IPS DF 6.9 (cell line): ENCODE measurements at regions not wholly inside any gene's neighbourhood (a gene's known extent, or its start where the extent isn't known, plus 50 kb on each side); places are given as distances from the start of the nearest gene placed in this dataset.

Source experiments
- DNase-seq: peaks from one replicate; pipeline ENCODE4 v3.0.0-alpha.2; 2013; ENCODE audit warnings: low read depth, low spot score
- H3K27ac ChIP-seq: one replicate; pipeline ENCODE4 v1.5.1; 2013; ENCODE audit warnings: low read length, control low read depth
- H3K27me3 ChIP-seq: 2 replicates; pipeline ENCODE4 v1.6.1; 2013; ENCODE audit warnings: mild to moderate bottlenecking, low read length; ENCODE audit not compliant: control insufficient read depth, insufficient read depth
- H3K36me3 ChIP-seq: 2 replicates; pipeline ENCODE4 v1.6.1; 2013; ENCODE audit warnings: low read length; ENCODE audit not compliant: control insufficient read depth, insufficient read depth
- H3K4me1 ChIP-seq: 2 replicates; pipeline ENCODE4 v1.6.1; 2013; ENCODE audit warnings: low read length; ENCODE audit not compliant: control insufficient read depth, insufficient read depth
- H3K4me3 ChIP-seq: 2 replicates; pipeline ENCODE4 v1.5.1; 2013; ENCODE audit warnings: mild to moderate bottlenecking, low read length
- H3K9me3 ChIP-seq: 2 replicates; pipeline ENCODE4 v1.6.1; 2013; ENCODE audit warnings: low read length, inconsistent platforms; ENCODE audit not compliant: control insufficient read depth, insufficient read depth
- whole genome bisulfite sequencing: extraction: QIAGEN DNeasy Blood & Tissue Kit; methylation state at CpG from one replicate; pipeline ENCODE4 v1.1.7; 2013; ENCODE audit warnings: mixed read lengths, missing lambda C conversion rate; ENCODE audit not compliant: insufficient read length, insufficient coverage; 5-methylcytosine and 5-hydroxymethylcytosine counted together

DNA sequence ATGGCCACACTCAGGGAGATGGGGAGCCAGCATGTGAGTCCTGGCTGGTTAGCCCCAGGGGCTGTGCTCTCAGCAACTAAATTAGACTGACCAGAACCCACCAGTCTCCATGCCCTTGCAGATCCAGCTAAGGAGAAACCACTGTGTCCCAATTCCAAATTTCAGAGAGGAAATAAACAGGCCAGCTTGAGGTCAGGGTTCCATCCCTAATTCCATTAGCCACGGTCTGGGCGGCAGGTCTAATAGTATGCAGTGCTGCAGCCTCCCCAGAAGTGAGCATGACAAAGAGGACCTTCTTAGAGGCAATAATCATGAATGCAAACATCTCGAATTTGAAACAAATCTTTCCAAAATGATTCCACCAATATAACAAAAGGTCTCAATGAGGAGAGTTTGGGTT is 671.2 kb downstream of the BCL11A start:
- no CpG with 5 or more reads among the region's 3 CpGs for WGBS
- H3K36me3 ChIP-seq = no peaks in the 10 kb centered on the region
- no peaks in the 10 kb centered on the region for H3K9me3 ChIP-seq
- no peak for DNase-seq
- no peak overlapping the region for H3K4me3 ChIP-seq
- H3K27me3 ChIP-seq = no peaks in the 10 kb centered on the region
- no peak overlapping the region for H3K27ac ChIP-seq
- no peaks in the 10 kb centered on the region for H3K4me1 ChIP-seq

DNA sequence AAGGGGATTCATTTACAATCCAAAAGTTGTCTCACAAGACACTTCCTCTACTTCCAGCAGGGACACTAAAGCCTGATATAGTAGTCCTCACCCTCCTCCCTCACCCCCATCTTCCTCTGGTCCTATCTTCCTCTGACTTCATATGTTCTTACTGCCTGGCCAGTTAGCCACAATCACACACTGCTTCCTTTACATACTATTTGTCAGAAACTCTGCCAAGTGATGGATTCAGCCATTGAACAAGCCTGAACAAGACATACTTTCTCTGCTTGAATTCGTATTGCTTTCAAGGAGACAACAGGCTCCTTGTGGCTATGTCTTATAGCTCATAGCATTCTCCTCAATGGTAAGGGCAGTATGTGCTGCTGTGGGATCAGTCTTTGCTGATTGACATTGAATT is 672.2 kb downstream of the BCL11A start:
- Histone ChIP-seq H3K4me3 (no peak overlapping the region), H3K36me3 (no peaks in the 10 kb centered on the region), H3K27me3 (no peaks in the 10 kb centered on the region), H3K9me3 (no peaks in the 10 kb centered on the region), H3K27ac (no peak overlapping the region), H3K4me1 (no peaks in the 10 kb centered on the region)
- WGBS = no CpG with 5 or more reads among the region's 1 CpG
- DNase-seq = no peak

DNA sequence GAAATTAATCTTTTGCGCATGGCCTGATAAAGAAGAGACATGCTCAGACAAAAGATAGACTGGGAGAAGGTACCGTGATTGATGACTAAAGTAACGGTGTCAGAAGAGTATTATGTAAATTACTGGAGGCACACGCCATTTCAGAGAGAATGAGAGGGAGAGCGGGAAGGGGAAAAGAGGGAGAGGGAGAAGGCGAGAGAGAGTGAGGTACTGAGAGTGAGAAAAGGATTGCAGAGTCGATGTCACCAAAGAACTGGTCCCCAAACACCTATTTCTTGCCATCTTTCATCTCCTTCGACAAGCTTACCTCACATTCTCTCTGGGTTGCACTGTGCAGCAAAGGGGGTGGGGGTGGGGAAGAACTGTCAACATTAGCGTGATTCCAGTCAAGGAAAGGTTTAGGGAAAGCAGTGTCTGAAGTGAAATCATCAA is 673.7 kb downstream of the BCL11A start:
- Histone ChIP-seq H3K4me1 (peaks cover 5% of the 10 kb centered on the region), H3K9me3 (no peaks in the 10 kb centered on the region), H3K27ac (no peak overlapping the region), H3K36me3 (no peaks in the 10 kb centered on the region), H3K27me3 (no peaks in the 10 kb centered on the region), H3K4me3 (no peak overlapping the region)
- 100% methylated on average over 2 of the region's 9 CpGs for WGBS
- DNase-seq = no peak

DNA sequence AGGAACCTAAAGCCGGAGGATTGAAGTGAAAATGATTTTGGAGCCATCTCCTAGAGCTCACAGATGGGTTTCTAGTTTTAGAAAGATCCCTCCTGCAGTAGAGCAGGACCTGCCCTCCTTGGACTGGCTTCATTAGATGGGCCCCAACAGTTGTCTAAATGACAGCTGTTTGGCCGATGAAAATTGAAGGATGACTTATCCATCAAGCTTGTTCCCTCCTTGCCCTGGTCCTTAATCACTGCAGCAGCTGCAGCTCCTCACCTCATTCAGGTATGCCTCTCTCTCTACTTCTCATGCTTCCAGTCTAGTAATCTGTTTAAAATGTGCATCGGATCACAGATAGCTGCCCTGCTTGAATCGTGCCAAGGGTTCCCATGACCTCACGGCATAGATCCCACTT is 677.6 kb downstream of the BCL11A start:
- no peak overlapping the region for H3K4me3 ChIP-seq
- no CpG with 5 or more reads among the region's 5 CpGs for WGBS
- H3K27ac ChIP-seq = no peak overlapping the region
- DNase-seq = no peak
- H3K36me3 ChIP-seq = no peaks in the 10 kb centered on the region
- H3K4me1 ChIP-seq = peaks cover 6% of the 10 kb centered on the region
- no peaks in the 10 kb centered on the region for H3K27me3 ChIP-seq
- H3K9me3 ChIP-seq = no peaks in the 10 kb centered on the region

DNA sequence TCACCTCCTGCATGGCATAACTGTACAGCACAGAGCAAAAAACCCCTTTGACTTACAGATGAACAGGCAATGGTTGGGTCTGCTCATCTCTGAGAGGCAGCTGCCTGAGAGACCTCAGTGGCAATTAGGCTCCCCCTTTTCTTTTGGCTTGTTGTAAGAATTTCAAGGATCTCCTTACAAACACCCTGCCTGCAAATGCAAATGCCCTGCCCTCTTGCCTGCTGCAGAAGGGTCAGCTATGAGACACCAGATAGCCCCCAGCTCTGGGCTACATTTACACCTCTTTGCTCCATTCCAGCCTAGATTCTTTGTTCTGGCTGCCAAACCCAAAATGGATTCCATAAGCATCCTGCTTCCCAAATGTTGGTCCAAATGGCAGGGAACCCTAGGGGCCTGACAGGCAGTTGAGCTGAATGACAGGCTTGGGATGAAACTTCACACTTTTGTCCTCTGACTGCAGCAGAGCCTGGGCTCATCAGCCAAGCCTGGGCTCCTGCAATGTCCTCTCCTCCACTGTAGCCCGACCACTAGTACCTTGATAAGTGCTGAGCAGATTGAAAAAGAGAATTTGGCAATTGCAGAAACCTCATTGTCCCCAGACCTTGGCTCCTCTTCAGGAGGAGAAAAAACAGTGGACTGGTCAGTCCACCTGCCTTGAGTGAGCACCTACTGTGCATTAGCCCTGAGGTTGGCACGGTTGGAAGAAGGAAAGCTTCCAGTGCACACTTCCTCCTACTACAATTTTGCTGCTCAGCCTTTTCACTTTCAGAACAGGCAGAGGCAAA is 678.3 kb downstream of the BCL11A start:
- no peak for DNase-seq
- no peak overlapping the region for H3K27ac ChIP-seq
- no peak overlapping the region for H3K4me3 ChIP-seq
- no peaks in the 10 kb centered on the region for H3K9me3 ChIP-seq
- H3K36me3 ChIP-seq = no peaks in the 10 kb centered on the region
- H3K4me1 ChIP-seq = peaks cover 6% of the 10 kb centered on the region
- H3K27me3 ChIP-seq = no peaks in the 10 kb centered on the region
- no CpG with 5 or more reads among the region's 2 CpGs for WGBS

DNA sequence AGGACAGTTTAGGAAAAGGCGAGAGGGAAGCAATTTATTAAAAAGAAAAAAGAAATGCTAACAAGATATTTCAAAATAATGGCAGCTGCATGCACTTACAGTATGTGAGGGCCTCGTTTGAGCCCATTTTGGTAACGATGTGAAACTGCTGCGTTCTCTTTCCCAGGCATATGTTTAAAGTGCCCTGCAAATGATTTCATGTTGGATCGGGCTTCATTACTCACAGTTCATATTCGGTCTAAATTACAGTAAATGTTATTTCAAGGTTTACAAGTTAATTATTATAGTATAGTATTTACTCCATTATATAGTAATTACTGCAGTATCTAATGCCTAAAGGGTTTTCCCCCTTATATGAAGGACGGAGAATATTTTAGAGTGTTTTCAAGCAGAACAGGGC is 679.1 kb downstream of the BCL11A start:
- no peaks in the 10 kb centered on the region for H3K9me3 ChIP-seq
- WGBS = no CpG with 5 or more reads among the region's 7 CpGs
- H3K36me3 ChIP-seq = no peaks in the 10 kb centered on the region
- H3K4me3 ChIP-seq = no peak overlapping the region
- no peaks in the 10 kb centered on the region for H3K27me3 ChIP-seq
- no peak for DNase-seq
- peaks cover 6% of the 10 kb centered on the region for H3K4me1 ChIP-seq
- no peak overlapping the region for H3K27ac ChIP-seq

DNA sequence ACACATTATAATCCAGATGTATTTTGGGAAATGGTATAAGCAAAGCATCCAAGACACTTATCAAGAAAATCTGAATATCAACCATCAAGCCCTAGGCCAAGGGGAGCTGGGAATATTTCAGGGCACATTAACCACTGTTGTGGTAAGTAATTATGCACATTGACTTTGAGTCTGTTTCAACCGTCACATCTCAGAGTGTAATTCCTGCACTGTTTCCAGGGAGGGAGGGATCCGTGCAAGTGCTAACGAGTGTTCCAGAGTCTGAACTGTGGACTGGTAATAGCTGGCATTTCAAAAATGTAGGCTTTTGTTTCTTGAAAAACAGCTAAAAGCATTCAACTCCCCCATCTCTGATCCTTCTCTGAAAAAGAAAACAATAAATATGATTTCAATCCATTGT is 681.6 kb downstream of the BCL11A start:
- no peak for DNase-seq
- Histone ChIP-seq H3K9me3 (no peaks in the 10 kb centered on the region), H3K27ac (no peak overlapping the region), H3K4me3 (no peak overlapping the region), H3K4me1 (peaks cover 6% of the 10 kb centered on the region), H3K36me3 (no peaks in the 10 kb centered on the region), H3K27me3 (no peaks in the 10 kb centered on the region)
- no CpG with 5 or more reads among the region's 3 CpGs for WGBS

DNA sequence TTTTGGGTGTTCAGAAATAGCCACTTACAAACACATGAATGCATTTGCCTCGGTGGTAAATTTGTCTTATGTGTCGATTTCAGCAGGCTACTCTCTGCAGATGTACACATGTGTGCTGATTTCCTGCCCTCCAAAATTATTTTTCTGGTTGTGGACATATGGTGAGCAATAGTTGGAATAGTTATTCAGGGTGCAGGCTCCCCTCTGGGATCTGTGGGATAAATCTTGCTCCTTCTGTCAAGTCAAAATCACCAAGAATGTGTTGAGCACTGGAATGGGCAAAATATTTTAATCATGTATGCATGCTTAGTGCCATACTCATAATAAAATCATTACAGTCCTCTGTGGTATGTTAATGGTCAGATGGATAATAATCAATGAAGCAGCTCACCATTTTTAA is 684.5 kb downstream of the BCL11A start:
- H3K4me3 ChIP-seq = no peak overlapping the region
- no peaks in the 10 kb centered on the region for H3K27me3 ChIP-seq
- no CpG with 5 or more reads among the region's 2 CpGs for WGBS
- H3K36me3 ChIP-seq = no peaks in the 10 kb centered on the region
- DNase-seq = no peak
- no peak overlapping the region for H3K27ac ChIP-seq
- no peaks in the 10 kb centered on the region for H3K4me1 ChIP-seq
- no peaks in the 10 kb centered on the region for H3K9me3 ChIP-seq

DNA sequence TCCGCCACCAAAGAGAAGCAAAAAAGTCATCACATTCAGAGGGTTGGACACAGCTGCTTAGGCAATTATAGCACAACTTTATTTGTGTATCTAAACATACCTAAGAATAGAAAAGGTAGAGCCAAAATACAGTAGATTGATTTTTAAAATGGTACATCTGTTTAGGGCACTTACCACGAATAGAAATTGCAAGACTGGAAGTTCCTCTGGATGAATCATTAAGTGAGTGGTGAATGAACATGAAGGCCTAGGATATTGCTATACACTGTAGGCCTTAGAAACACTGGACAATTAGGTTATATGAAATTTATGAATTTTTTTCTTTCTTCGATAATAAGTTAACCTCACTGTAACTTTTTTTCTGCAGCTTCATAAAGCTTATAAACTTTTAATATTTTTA is 687.0 kb downstream of the BCL11A start:
- DNase-seq = no peak
- H3K4me3 ChIP-seq = no peak overlapping the region
- no peaks in the 10 kb centered on the region for H3K27me3 ChIP-seq
- H3K36me3 ChIP-seq = no peaks in the 10 kb centered on the region
- no CpG with 5 or more reads among the region's 3 CpGs for WGBS
- H3K27ac ChIP-seq = no peak overlapping the region
- no peaks in the 10 kb centered on the region for H3K4me1 ChIP-seq
- no peaks in the 10 kb centered on the region for H3K9me3 ChIP-seq

DNA sequence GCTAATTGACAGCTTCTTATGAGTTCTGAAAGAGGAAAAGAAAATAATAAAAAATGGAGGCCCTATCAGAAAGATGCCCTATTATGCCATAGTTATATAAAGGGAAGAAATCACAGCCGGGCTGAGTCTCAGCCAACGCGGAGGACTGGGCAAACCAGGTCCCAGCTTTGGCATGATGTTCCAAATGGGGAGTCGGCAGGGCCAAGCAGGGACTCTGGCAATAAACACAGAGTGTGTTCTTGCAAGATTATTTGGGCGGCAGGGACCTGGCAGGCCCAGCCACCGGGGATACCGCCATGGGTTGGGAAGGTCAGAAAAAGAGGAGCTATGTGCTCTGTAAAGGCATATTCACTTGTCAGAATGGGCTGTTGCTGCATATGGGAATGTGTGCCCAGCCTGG is 694.9 kb downstream of the BCL11A start:
- no peaks in the 10 kb centered on the region for H3K36me3 ChIP-seq
- H3K27ac ChIP-seq = no peak overlapping the region
- DNase-seq = no peak
- no peaks in the 10 kb centered on the region for H3K27me3 ChIP-seq
- no CpG with 5 or more reads among the region's 7 CpGs for WGBS
- no peaks in the 10 kb centered on the region for H3K4me1 ChIP-seq
- H3K9me3 ChIP-seq = no peaks in the 10 kb centered on the region
- no peak overlapping the region for H3K4me3 ChIP-seq

DNA sequence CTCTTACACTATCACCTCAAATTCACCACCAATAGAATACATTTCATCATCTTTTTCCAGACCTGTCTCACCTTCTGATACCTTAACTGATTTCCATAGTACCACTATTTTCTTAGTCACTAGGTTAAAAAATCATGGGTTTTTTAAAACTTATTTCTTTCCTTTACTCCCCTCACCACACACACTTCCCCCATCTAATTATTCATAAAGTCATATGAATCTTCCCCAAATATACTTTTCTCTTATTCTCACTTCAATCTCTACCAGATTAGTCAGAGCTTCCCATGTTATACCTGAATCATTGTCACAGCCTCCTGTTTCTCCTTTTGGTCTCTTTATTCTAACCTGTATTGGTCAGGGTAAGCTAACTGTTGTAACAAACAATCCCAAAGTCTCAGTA is 696.3 kb downstream of the BCL11A start:
- no peak for DNase-seq
- Histone ChIP-seq H3K4me1 (no peaks in the 10 kb centered on the region), H3K4me3 (no peak overlapping the region), H3K27ac (no peak overlapping the region), H3K9me3 (no peaks in the 10 kb centered on the region), H3K27me3 (no peaks in the 10 kb centered on the region), H3K36me3 (no peaks in the 10 kb centered on the region)
